ENCODE measurements at regions not wholly inside any gene's neighbourhood (a gene's known extent, or its start where the extent isn't known, plus 50 kb on each side); places are given as distances from the start of the nearest gene placed in this dataset.

DNA sequence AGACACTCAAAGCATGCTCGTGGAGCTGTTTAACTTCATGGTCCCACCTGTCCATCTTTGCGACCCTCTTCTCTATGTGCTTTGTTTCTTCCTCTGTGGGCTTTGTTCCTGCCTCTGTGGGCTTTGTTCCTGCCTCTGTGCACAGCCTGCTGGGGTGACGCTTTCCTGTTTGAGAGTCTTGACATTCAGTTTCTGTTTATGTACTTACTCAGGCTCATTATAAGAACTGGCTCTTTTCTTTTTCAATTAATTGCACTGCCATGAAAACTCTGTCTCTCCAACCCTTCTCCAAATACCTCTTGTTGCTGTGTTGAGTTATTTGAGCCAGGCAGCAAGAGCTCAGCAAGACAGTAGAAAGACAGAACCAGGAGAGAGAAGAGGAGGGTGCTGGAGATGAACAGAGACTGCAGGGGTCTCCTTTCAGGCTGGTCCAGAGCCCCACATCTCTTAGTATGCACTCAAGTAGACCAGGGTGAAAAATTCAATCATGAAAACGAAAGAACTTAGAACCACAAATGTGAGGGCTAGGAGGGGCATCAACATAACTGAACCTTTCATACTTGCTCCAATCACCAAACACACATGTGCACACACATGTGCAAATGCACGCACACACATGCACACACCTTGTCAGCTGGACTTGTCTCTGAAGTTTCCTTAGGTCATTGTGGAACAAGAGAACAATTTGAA lies 88.3 kb upstream of the SGIP1 start (continued):
- TF ChIP-seq, protein P1, sequence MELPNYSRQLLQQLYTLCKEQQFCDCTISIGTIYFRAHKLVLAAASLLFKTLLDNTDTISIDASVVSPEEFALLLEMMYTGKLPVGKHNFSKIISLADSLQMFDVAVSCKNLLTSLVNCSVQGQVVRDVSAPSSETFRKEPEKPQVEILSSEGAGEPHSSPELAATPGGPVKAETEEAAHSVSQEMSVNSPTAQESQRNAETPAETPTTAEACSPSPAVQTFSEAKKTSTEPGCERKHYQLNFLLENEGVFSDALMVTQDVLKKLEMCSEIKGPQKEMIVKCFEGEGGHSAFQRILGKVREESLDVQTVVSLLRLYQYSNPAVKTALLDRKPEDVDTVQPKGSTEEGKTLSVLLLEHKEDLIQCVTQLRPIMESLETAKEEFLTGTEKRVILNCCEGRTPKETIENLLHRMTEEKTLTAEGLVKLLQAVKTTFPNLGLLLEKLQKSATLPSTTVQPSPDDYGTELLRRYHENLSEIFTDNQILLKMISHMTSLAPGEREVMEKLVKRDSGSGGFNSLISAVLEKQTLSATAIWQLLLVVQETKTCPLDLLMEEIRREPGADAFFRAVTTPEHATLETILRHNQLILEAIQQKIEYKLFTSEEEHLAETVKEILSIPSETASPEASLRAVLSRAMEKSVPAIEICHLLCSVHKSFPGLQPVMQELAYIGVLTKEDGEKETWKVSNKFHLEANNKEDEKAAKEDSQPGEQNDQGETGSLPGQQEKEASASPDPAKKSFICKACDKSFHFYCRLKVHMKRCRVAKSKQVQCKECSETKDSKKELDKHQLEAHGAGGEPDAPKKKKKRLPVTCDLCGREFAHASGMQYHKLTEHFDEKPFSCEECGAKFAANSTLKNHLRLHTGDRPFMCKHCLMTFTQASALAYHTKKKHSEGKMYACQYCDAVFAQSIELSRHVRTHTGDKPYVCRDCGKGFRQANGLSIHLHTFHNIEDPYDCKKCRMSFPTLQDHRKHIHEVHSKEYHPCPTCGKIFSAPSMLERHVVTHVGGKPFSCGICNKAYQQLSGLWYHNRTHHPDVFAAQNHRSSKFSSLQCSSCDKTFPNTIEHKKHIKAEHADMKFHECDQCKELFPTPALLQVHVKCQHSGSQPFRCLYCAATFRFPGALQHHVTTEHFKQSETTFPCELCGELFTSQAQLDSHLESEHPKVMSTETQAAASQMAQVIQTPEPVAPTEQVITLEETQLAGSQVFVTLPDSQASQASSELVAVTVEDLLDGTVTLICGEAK (IDR thresholded peaks at IDR 0.05; ENCODE audit: borderline replicate concordance): 0 out of 2 replicates have a peak, but pooled peaks have one; percentile 25

DNA sequence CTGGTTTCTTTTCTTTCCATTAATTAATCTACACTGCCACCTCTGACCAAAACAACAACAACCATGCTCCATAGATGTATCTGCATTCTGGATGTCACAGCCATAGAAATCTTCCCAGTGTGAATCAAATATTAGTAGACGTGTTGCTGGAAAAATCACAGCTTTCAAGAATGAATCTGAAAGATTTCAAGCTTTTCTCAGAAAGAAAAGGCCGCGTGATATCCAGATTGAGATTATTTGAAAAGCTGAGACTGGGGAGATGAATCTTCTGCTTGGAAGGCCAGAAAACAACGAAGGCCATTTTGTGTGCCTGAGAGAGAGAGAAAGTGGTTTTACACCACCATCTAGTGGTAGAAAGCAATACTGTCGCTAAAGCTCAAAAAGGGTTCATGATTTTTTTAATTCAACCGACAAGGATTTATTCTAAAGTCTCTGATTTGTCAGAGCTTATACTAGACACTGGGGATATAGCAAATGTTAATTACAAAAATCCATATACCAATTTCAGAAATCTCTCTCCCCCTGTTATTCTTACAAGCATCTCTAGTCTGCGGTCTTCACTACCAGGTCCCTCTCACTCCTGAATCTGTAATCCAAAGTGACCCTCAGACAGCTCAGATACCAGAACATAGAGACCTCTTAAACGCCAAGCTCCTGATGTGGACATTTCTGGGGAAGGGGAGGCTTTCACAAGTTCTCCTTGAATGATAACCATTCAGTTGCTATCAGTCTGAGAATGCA lies 87.5 kb upstream of the SGIP1 start:
- intact Hi-C loops (cut with micrococcal nuclease; ENCODE audit: unreplicated experiment) (loop anchor here (1.0 to 10.0 kb wide), 6 partner anchors 72 to 632 kb away; no protein-coding TSS in a partner anchor), in situ Hi-C loops (cut with MboI) (no loop called here)
- H3K4me3 ChIP-seq: no peak overlapping the region
- DNase-seq (ENCODE audit: low read depth, low spot score) (peak; percentile 63), ATAC-seq (peak; percentile 73), FAIRE-seq (peak; percentile 96)
- H4K20me1 ChIP-seq (ENCODE audit: control insufficient read depth, insufficient read depth): no peaks in the 10 kb centered on the region
- WGBS (ENCODE audit: insufficient coverage, insufficient replicate concordance, low lambda C conversion rate, missing lambda C conversion rate): 8% methylated on average over 8 of the region's 8 CpGs
- no peaks in the 10 kb centered on the region for H3K27me3 ChIP-seq (replicated peaks in 1 of 2; ENCODE audit: control insufficient read depth in 2 of 2, insufficient read depth in 2 of 2, low read length in 1 of 2)
- no peaks in the 10 kb centered on the region for H3K36me3 ChIP-seq (ENCODE audit: control insufficient read depth in 2 of 2, insufficient read depth in 2 of 2, low read length in 1 of 2)
- peaks cover 12% of the 10 kb centered on the region for H3K4me1 ChIP-seq (ENCODE audit: control insufficient read depth, insufficient read depth, low read length)
- no peaks in the 10 kb centered on the region for H3K79me2 ChIP-seq (ENCODE audit: control insufficient read depth, insufficient read depth, low read length)
- POLR2A ChIA-PET: interaction anchor here (0.8 to 1.6 kb wide), 5 partner anchors 44 to 196 kb away, joined by 3 to 5 read pairs (median 3); no protein-coding TSS in a partner anchor
- H3K9me3 ChIP-seq (replicated peaks; ENCODE audit: control insufficient read depth, insufficient read depth, low read length): no peaks in the 10 kb centered on the region
- H2AFZ ChIP-seq (ENCODE audit: control insufficient read depth, low read depth, low read length): peak overlapping the region; percentile 93
- peak overlapping the region; percentile 98 for H3K27ac ChIP-seq (ENCODE audit: control insufficient read depth, insufficient read depth)
- no TSS peak for BruUV-seq (replicated peaks)
- SMC1A ChIA-PET (ENCODE audit: uncharacterized antibody, unreplicated experiment): interaction anchor here (0.7 to 12.8 kb wide), 50 partner anchors 10 to 493 kb away, joined by 3 to 663 read pairs (median 10); no protein-coding TSS in a partner anchor
- peak overlapping the region; percentile 100 for H3K4me2 ChIP-seq (ENCODE audit: control insufficient read depth, insufficient read depth)
- peak overlapping the region; percentile 70 for H3K9ac ChIP-seq (ENCODE audit: control insufficient read depth, insufficient read depth, low read length)
- CTCF ChIA-PET: interaction anchor here (0.8 to 6.8 kb wide), 50 partner anchors 11 to 1015 kb away, joined by 3 to 595 read pairs (median 5); no protein-coding TSS in a partner anchor
- RAD21 ChIA-PET (ENCODE audit: unreplicated experiment): interaction anchor here (0.5 to 14.3 kb wide), 44 partner anchors 10 to 1573 kb away, joined by 3 to 519 read pairs (median 6); partner anchors contain the start of genes LEPR and LEPROT
- TF ChIP-seq, protein P2, sequence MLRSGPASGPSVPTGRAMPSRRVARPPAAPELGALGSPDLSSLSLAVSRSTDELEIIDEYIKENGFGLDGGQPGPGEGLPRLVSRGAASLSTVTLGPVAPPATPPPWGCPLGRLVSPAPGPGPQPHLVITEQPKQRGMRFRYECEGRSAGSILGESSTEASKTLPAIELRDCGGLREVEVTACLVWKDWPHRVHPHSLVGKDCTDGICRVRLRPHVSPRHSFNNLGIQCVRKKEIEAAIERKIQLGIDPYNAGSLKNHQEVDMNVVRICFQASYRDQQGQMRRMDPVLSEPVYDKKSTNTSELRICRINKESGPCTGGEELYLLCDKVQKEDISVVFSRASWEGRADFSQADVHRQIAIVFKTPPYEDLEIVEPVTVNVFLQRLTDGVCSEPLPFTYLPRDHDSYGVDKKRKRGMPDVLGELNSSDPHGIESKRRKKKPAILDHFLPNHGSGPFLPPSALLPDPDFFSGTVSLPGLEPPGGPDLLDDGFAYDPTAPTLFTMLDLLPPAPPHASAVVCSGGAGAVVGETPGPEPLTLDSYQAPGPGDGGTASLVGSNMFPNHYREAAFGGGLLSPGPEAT (IDR thresholded peaks at IDR 0.05; ENCODE audit: low read depth): peak; percentile 33; the same call in 1 of the 2 replicates
- no peak for TF ChIP-seq ZNF384 (IDR thresholded peaks at IDR 0.05; ENCODE audit: borderline replicate concordance, low read depth, low read length)
- TF ChIP-seq FOXK2 (IDR thresholded peaks at IDR 0.05): no peak
- TF ChIP-seq, protein P3, sequence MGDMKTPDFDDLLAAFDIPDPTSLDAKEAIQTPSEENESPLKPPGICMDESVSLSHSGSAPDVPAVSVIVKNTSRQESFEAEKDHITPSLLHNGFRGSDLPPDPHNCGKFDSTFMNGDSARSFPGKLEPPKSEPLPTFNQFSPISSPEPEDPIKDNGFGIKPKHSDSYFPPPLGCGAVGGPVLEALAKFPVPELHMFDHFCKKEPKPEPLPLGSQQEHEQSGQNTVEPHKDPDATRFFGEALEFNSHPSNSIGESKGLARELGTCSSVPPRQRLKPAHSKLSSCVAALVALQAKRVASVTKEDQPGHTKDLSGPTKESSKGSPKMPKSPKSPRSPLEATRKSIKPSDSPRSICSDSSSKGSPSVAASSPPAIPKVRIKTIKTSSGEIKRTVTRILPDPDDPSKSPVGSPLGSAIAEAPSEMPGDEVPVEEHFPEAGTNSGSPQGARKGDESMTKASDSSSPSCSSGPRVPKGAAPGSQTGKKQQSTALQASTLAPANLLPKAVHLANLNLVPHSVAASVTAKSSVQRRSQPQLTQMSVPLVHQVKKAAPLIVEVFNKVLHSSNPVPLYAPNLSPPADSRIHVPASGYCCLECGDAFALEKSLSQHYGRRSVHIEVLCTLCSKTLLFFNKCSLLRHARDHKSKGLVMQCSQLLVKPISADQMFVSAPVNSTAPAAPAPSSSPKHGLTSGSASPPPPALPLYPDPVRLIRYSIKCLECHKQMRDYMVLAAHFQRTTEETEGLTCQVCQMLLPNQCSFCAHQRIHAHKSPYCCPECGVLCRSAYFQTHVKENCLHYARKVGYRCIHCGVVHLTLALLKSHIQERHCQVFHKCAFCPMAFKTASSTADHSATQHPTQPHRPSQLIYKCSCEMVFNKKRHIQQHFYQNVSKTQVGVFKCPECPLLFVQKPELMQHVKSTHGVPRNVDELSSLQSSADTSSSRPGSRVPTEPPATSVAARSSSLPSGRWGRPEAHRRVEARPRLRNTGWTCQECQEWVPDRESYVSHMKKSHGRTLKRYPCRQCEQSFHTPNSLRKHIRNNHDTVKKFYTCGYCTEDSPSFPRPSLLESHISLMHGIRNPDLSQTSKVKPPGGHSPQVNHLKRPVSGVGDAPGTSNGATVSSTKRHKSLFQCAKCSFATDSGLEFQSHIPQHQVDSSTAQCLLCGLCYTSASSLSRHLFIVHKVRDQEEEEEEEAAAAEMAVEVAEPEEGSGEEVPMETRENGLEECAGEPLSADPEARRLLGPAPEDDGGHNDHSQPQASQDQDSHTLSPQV (IDR thresholded peaks at IDR 0.05): 0 out of 2 replicates have a peak, but pooled peaks have one; percentile 63
- TF ChIP-seq TCF12 (IDR thresholded peaks at IDR 0.05; ENCODE audit: low read depth, low read length): no peak
- TF ChIP-seq, protein P4, sequence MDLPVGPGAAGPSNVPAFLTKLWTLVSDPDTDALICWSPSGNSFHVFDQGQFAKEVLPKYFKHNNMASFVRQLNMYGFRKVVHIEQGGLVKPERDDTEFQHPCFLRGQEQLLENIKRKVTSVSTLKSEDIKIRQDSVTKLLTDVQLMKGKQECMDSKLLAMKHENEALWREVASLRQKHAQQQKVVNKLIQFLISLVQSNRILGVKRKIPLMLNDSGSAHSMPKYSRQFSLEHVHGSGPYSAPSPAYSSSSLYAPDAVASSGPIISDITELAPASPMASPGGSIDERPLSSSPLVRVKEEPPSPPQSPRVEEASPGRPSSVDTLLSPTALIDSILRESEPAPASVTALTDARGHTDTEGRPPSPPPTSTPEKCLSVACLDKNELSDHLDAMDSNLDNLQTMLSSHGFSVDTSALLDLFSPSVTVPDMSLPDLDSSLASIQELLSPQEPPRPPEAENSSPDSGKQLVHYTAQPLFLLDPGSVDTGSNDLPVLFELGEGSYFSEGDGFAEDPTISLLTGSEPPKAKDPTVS (IDR thresholded peaks at IDR 0.05; ENCODE audit: low read depth, low read length): no peak

Data from GM12878 (cell line).